Mesodermal cell (in vitro differentiated cells): ENCODE measurements at regions not wholly inside any gene's neighbourhood (a gene's known extent, or its start where the extent isn't known, plus 50 kb on each side); places are given as distances from the start of the nearest gene placed in this dataset.

Experiments
- H3K27ac ChIP-seq: 2 replicates; pipeline ENCODE4 v1.7.0; 2013; ENCODE audit warnings: mild to moderate bottlenecking, low read depth, low read length, moderate library complexity; ENCODE audit not compliant: severe bottlenecking
- H3K36me3 ChIP-seq: 2 replicates; pipeline ENCODE4 v1.7.1; 2013; ENCODE audit warnings: mild to moderate bottlenecking, low read length, moderate library complexity; ENCODE audit not compliant: control insufficient read depth, insufficient read depth
- H3K4me1 ChIP-seq: one replicate; pipeline ENCODE4 v1.7.1; 2013; ENCODE audit warnings: mild to moderate bottlenecking, low read length; ENCODE audit not compliant: insufficient read depth, control insufficient read depth, poor library complexity, severe bottlenecking
- H3K4me3 ChIP-seq: 2 replicates; pipeline ENCODE4 v1.7.0; 2013; ENCODE audit warnings: low read length, control low read depth, mild to moderate bottlenecking; ENCODE audit not compliant: insufficient read depth, poor library complexity, severe bottlenecking; ENCODE audit errors: extremely low read depth
- H3K9me3 ChIP-seq: 2 replicates; pipeline ENCODE4 v1.7.1; 2013; ENCODE audit warnings: mild to moderate bottlenecking, low read length, moderate library complexity; ENCODE audit not compliant: control insufficient read depth
- WGBS, 2 experiments: methylation state at CpG; one replicate each; pipeline ENCODE4 v1.1.5; 2013; ENCODE audit warnings: missing lambda C conversion rate in 2 of 2; ENCODE audit not compliant: insufficient coverage in 2 of 2; 5-methylcytosine and 5-hydroxymethylcytosine counted together

DNA sequence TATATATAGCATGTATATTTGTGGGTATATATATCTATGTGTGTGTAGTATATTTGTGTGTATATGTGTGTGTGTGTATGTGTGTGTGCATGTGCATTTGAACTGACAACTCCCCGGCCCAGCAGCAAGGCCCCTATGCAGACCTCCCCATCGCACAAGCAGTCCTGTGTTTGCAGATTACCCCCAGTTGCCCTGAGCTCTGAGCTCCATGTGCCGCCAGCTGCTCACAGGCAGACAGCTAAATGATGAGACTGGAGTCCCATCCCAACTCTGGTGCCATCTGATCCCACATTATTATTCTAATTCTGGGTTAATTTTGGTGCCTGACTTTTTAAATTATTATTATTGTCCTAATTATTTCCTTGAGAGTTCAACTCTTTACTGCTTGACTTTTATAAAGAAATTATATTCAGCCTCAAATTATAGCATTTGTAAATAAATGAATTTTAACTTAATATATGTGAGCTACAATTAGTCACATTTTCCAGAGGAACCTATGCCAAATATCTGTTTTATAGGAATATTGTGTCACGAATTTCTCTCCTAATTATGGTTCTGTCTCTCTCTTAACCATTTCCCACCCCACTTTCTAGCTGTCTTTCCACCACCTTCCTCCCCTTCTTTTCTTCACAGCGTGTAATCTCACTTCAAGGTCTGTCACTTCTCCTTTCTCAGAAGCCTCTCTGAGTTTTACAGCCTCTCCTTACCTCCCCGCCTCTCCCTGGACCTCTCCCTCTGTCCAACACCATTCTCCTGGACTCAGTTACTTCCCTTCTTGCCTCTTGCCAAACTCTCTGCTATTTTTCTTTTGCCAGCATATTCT, 90.6 kb upstream of the SYNDIG1 start:
- no peaks in the 10 kb centered on the region for H3K9me3 ChIP-seq
- H3K36me3 ChIP-seq, result no peaks in the 10 kb centered on the region
- H3K4me1 ChIP-seq, result no peaks in the 10 kb centered on the region
- WGBS, 2 experiments, result 52 to 72% methylated on average over 4 to 6 of the region's 6 CpGs
- H3K27ac ChIP-seq, result peak overlapping the region; percentile 43
- H3K4me3 ChIP-seq, result no peak overlapping the region

DNA sequence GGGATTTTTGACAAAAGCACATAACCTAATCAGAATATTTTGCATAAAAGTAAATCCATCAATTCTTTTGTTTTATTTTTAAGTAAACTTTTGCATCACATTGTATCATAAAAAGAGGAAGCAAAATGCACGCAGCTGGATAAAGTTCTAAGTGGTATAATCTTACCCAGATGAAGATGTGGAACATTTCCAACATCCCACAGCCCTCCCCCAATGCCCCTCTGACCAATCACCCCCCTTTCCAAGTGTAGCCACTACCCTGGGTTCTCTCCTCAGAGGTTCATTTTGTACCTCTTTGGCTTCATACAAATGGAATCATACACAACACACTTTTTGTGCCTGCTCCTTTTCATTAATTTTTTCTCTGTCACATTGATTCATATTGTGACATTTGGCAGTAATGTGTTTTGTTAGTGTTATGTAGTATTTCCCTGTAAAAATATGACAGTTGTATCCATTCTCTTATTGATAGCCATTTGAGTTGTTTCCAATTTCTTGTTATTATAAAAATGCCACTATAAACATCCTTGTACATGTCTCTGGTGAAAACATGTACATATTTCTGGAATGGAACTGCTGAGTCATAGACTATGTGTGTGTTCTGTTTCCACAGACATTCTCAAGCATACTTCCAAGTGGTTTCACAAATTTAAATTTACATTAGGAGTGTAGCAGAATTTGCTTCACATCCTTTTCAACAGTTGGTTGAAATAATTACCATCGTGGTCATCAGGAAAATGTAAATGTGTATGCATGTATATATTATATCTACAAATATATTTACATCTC, 92.9 kb upstream of the SYNDIG1 start:
- WGBS, 2 experiments, result no CpG with 5 or more reads among the region's 2 CpGs
- Histone ChIP-seq H3K4me3 (no peak overlapping the region), H3K9me3 (no peaks in the 10 kb centered on the region), H3K4me1 (no peaks in the 10 kb centered on the region), H3K27ac (no peak overlapping the region), H3K36me3 (no peaks in the 10 kb centered on the region)

GRCh38 chr20:24373372-24373771, 96.1 kb upstream of the SYNDIG1 start:
- 80 to 85% methylated on average over 2 to 3 of the region's 3 CpGs for WGBS, 2 experiments
- no peaks in the 10 kb centered on the region for H3K9me3 ChIP-seq
- no peaks in the 10 kb centered on the region for H3K36me3 ChIP-seq
- H3K4me3 ChIP-seq, result no peak overlapping the region
- no peaks in the 10 kb centered on the region for H3K4me1 ChIP-seq
- no peak overlapping the region for H3K27ac ChIP-seq

GRCh38 chr20:24370911-24371695, 98.3 kb upstream of the SYNDIG1 start:
- Histone ChIP-seq H3K4me1 (no peaks in the 10 kb centered on the region), H3K27ac (no peak overlapping the region), H3K36me3 (no peaks in the 10 kb centered on the region), H3K9me3 (no peaks in the 10 kb centered on the region), H3K4me3 (no peak overlapping the region)
- 81 to 91% methylated on average over 5 to 7 of the region's 7 CpGs for WGBS, 2 experiments

DNA sequence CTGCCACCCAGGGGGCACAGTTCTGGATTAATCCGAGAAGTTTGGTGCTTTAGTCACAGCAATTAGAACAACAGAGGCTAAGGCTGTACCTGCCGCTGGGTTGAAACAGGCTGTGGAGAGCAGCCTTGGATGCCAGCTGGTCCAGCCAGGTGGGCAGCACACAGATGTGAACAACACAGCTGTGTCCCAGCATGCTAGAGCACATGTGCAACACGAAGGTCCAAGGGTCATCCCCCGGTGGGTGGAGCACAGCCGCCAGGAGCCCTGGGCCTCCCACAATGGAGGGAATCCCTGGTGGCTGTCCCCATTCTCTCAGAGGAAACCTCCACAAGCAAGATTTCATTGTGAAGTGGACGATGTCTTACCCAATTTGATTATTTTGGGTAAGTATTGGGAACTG, 99.2 kb upstream of the SYNDIG1 start:
- 91 to 98% methylated on average over 5 of the region's 6 CpGs for WGBS, 2 experiments
- H3K27ac ChIP-seq, result no peak overlapping the region
- no peaks in the 10 kb centered on the region for H3K36me3 ChIP-seq
- H3K4me1 ChIP-seq, result no peaks in the 10 kb centered on the region
- no peak overlapping the region for H3K4me3 ChIP-seq
- no peaks in the 10 kb centered on the region for H3K9me3 ChIP-seq

DNA sequence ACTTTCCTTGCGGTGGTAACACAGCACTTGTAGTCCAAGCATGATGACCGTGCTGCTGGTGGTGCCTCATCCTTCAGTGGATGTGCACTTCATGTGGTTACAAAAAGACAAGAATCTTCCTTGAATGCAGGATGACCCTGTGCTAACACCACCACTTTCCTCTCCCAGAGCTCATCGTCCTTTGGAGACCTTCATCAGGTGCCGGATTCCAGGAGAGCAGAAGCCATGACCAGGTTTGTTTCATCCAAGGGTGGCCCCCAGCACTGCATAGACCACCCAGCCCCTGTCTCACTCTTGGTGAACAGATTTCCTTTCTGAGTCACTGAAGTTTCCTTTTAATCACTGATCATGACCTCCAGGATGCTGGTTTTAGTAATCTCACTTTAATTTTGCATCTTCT, 101.2 kb upstream of the SYNDIG1 start:
- Histone ChIP-seq H3K27ac (no peak overlapping the region), H3K9me3 (no peaks in the 10 kb centered on the region), H3K4me3 (no peak overlapping the region), H3K4me1 (no peaks in the 10 kb centered on the region), H3K36me3 (no peaks in the 10 kb centered on the region)
- 85 to 95% methylated on average over 3 to 4 of the region's 4 CpGs for WGBS, 2 experiments

DNA sequence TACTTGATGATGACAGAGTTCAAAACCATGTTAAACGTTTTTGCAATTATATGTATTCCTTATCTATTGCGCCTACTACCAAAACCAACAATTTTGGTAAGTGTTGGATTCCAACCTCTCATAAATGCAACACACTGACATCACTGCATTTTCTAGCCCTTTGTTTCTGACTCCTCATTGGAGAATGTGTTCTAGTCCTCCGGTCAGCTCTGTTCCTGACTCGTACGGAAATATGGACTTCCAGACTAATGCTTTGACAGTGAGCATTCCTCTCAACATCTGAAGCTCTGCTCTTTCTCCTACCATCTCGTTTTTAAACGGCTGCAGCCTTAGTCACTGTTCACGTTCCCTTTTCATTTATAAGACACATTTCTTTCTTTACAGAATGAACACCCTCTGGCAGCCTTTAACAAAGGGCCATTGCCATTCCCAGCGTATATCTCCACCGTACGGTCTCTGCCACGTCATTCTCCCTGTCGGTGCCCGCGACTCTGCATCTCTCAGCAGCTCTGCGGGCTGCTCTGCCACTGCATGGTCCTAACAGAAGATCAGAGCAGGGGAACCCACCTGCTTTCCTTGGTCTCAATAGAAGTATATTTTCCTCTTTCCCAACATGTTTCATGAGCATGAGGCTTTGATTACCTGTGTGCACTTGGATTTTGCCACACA, 103.0 kb upstream of the SYNDIG1 start:
- 91 to 93% methylated on average over 14 of the region's 16 CpGs for WGBS, 2 experiments
- Histone ChIP-seq H3K4me3 (no peak overlapping the region), H3K9me3 (peaks cover 7% of the 10 kb centered on the region), H3K27ac (no peak overlapping the region), H3K36me3 (no peaks in the 10 kb centered on the region), H3K4me1 (no peaks in the 10 kb centered on the region)

DNA sequence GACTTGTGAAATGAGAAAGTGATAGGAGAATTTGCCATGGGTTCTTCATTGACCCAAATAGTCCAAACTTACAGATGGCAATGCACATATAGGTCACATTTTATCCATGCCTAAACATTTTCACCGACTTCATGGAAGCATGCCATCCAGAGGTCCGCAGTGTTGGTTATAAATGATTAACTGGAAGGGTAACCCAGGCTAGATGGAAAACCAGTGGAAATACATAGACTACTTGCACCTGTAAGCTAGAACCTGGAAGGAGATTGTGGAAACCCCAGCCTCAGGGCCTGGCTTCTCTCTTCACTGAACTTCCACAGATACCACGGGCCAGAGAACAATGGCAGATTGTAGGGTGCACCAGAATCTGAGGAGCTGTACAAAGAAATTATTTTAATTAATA, 103.8 kb upstream of the SYNDIG1 start:
- Histone ChIP-seq H3K4me1 (no peaks in the 10 kb centered on the region), H3K36me3 (no peaks in the 10 kb centered on the region), H3K9me3 (peaks cover 10% of the 10 kb centered on the region), H3K4me3 (no peak overlapping the region), H3K27ac (no peak overlapping the region)
- WGBS, 2 experiments, result 90 to 100% methylated on average over 1 to 2 of the region's 3 CpGs

- Histone ChIP-seq H3K27ac (no peak overlapping the region), H3K36me3 (no peaks in the 10 kb centered on the region), H3K9me3 (peaks cover 10% of the 10 kb centered on the region), H3K4me3 (no peak overlapping the region), H3K4me1 (no peaks in the 10 kb centered on the region)
- 0 to 16% methylated on average over 1 to 2 of the region's 4 CpGs for WGBS, 2 experiments
These were observed 104.9 kb upstream of the SYNDIG1 start for GRCh38 chr20:24364482-24364881.

DNA sequence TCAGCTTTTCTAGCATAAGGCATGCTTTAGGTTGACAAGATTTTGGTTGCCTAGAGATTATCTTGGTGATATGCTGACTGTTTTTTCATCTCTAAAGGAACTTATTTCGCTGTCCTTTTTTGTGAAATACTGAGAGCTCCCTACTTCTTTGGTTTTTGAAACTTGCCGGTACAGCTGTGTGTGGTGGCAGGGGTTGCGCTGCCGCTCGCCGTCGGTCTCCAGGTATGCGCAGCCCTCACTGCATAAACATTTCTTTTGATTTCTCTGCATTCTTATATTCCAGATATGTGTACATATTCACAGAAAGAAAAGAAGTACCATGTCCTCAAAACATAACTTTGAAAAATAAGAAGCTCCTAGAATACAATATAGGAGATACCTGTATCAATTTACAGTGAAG, 106.4 kb upstream of the SYNDIG1 start:
- Histone ChIP-seq H3K27ac (no peak overlapping the region), H3K4me3 (no peak overlapping the region), H3K9me3 (peaks cover 10% of the 10 kb centered on the region), H3K4me1 (no peaks in the 10 kb centered on the region), H3K36me3 (no peaks in the 10 kb centered on the region)
- WGBS, 2 experiments, result 75% methylated on average over 4 of the region's 8 CpGs; no CpG with 5 or more reads in 1 of the 2 experiments
